NCI-H187 treated with DMSO at 0.1 percent for 48 hours (cell line): ENCODE measurements at regions not wholly inside any gene's neighbourhood (a gene's known extent, or its start where the extent isn't known, plus 50 kb on each side); places are given as distances from the start of the nearest gene placed in this dataset.

ENCODE experiments used
- DNase-seq: peaks from one replicate; lab custom pipeline; 2025; lab: John Stamatoyannopoulos, UW

GRCh38 chr11:92384802-92385201 is 160.2 kb downstream of the FAT3 start:
- no peak for DNase-seq

DNA sequence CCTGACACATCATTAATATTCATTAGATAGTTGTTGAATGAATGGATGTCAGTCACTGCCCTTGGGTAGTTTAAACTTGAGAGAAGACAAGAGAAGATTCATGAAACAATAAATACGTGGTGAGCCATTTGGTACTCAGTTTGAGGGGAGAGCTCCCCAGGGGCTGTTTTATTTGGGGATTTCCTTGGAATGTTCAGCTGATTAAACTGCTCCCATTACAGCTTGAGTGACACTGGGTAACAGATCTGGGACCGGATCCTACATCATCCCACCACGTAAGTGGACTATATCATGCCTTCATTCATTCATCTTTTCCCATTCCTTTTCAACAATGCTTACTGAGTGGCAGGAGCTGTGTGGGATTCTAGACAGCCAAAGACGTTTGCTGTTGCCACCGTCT is 162.0 kb downstream of the FAT3 start:
- no peak for DNase-seq

GRCh38 chr11:92387859-92388258 is 163.2 kb downstream of the FAT3 start:
- DNase-seq, result no peak

- DNase-seq, result no peak
Measured at GRCh38 chr11:92388380-92388779, 163.8 kb downstream of the FAT3 start.

- no peak for DNase-seq
Measured at GRCh38 chr11:92390783-92391182, 166.2 kb downstream of the FAT3 start.

DNA sequence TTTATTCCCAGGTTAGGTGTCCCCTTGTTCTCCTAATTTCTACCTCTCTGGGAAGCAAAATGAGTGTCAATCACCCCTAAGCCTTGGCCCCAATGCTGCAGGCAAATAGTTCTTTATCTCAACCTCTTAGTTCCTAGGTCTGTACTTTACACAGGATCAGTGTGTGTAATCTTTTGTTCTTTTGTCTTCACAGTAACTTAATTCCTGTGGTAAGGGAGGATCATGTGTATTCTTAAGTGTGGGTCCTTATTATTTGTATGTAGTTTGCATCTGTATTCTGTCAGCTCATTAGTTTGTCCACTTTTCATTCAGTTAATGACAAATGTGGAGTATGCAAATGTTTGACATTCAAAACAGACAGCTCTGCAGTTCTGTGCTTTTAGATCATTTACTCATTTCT is 166.7 kb downstream of the FAT3 start:
- no peak for DNase-seq

DNA sequence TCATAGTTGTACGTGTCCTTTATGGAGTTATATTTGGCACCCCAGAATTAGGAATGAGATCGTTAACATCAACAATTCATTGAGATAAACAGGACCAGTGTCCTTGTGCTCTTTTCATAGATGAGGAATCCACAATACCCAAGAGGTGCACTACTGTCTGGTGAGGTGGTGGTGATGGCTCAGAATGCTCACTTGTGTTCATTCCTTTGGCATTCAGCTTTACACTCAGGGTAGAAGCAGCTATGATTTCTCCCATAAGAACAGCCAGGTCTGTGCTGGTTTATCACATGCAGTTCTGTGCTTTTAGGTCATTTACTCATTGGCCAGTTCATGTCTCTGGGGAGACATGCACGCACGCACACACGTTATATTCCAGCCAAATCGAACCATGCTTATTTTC is 167.2 kb downstream of the FAT3 start:
- no peak for DNase-seq

DNA sequence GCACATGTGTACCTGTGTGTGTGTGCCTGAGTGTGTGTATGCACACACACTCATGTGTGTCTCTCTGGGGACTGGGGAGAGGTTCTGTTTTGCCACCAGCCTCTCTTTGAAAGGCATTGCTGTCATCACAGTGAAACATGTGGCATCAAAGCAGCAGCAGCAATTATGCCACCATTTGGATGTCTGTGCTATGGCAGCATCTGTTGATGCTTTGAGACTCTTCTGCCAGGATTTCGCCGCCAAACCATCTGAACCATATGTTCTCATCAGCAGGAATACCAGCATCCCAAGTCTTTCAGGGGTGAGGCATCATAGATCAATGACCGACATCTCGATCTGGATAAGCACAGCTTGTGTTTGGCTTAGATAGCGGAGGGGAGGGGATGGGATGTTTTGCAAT is 168.6 kb downstream of the FAT3 start:
- DNase-seq, result no peak

DNA sequence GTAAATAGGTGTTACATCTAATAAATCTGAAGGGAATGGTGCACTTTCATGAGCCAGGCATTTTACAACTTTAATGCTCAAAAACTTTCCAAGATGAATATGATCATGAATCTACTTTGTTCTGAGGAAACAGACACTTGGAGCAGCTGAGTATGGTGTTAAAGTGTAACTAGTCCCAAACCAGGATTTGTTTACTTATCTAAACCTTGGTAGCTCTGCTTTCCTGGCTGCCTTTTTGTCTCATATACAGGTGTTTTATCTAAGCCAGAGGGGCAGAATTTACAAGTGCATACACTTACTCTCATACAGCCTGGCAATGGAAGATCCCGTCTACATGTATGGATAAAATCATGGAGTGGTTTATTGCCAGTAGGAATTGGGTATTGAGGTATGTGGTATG is 171.5 kb downstream of the FAT3 start:
- DNase-seq, result no peak

DNA sequence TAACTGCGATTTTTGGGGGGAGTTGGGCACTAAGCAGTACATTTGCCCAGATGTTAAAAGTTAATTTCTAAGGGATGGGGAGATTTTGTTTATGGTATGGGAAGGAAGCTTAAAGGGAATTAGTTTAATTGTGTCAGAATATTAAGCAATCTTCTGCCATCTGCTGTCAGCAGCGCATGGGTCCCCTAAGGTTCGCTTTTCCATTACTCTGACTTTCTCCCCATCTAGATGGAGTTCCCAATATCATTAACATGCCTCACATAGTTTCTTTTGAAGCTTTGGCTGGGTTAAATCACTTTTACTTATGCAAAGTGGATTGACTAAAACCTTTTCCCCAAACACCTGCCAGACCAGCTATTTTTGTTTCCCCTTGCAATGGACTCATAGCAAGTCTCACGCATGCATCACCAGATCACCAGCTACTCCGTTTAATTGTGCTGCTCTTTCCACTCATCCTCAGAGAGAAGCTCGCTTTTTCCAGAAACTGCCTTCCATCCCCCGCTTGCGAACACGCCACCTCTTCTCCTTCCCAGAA is 172.7 kb downstream of the FAT3 start:
- DNase-seq, result no peak

DNA sequence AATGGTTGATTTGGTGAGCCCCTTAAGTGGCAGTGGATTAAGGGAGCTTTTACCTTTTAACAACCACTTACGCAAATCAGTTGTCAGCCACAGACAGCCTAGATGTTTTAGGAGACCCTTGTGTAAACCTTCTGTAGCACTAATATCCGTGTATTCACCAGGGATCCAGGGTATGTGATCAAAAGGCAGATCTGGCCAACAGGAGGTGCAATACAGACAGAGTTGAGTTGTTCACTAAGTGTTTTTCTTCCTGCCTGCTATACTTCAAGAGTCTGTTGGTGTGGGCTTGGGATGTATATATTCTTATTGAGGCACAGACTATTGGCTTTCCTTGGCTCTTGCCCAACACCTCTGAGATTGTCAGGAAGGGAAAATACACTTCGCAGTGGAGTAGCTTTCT is 175.1 kb downstream of the FAT3 start:
- no peak for DNase-seq

DNA sequence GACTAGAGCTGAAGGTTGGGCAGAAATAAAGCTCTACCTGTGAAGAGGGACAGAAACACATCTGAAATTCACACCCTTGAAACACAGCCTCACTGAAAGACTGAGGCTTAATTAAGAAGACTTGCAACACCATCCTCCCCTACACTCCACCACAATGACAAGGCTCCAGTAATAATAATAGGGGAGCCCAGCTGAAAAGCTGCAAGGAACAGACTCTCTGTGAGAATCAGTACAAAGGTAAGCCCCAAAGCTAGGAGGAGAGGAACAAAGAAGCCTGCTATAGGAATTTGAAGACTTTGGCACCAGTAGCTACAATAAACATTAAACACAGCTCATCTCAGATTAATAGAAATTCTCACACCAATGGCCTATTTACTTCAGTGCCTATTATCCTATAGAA is 176.9 kb downstream of the FAT3 start:
- DNase-seq, result no peak

DNA sequence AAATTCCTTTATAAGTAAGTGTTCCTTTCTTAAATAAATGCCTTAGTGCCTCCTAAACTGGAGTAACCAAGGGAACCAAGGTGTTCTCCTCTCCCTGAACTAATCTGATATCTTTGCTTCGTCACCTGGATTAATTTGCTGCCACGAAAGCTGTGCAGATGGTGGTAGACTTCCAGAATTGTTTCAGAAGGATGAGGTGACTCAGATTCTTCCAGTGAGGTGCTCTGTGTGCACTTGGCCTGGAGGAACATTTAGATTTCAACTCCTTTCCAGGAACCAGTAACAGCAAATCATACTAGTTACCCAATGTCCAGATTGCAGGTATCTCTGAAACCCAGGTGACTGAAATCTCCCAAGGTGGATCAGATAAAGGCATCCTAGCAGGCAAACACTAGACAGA is 181.9 kb downstream of the FAT3 start:
- no peak for DNase-seq

- no peak for DNase-seq
Measured at GRCh38 chr11:92409355-92409754, 184.7 kb downstream of the FAT3 start.

- DNase-seq, result no peak
Measured at GRCh38 chr11:92409956-92410355, 185.3 kb downstream of the FAT3 start.

- DNase-seq, result no peak
Measured at GRCh38 chr11:92410526-92410925, 185.9 kb downstream of the FAT3 start.

- no peak for DNase-seq
Measured at GRCh38 chr11:92411431-92411830, 186.8 kb downstream of the FAT3 start.

GRCh38 chr11:92413757-92414513 is 189.3 kb downstream of the FAT3 start:
- no peak for DNase-seq

DNA sequence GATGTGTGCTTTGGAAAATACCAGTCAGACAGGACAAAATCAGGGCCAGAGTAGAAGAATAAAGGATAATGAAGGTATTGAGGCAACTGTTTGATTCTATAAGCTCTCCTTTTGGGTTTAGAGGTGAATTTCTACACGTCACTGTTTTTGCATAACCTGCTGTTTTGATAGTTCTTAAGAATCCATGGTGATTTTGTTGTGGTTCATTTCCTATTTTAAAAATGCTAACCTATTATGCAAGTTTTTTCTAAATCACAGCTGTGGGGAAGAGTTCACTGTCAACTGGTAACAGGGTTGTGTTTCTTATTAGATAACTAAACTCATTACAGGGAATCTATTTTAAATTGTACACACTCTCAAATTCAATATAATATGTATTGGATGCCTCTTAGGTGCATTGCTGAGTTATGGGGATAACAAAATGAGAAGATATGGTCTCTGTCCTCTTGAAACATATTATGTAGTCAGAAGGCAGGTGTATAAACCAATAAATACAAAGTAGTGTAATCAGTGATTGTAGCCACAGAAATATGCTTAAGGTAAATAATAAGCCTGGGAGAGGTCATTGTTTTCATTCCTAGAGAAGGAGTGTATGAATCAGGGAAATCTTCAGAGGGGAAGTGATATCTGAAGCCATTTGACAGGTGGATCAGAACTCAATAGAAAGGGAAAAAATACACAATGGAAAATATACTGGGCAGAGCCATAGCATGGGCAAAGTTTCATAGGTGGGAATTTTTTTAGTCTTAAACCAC is 192.5 kb downstream of the FAT3 start:
- DNase-seq, result no peak

DNA sequence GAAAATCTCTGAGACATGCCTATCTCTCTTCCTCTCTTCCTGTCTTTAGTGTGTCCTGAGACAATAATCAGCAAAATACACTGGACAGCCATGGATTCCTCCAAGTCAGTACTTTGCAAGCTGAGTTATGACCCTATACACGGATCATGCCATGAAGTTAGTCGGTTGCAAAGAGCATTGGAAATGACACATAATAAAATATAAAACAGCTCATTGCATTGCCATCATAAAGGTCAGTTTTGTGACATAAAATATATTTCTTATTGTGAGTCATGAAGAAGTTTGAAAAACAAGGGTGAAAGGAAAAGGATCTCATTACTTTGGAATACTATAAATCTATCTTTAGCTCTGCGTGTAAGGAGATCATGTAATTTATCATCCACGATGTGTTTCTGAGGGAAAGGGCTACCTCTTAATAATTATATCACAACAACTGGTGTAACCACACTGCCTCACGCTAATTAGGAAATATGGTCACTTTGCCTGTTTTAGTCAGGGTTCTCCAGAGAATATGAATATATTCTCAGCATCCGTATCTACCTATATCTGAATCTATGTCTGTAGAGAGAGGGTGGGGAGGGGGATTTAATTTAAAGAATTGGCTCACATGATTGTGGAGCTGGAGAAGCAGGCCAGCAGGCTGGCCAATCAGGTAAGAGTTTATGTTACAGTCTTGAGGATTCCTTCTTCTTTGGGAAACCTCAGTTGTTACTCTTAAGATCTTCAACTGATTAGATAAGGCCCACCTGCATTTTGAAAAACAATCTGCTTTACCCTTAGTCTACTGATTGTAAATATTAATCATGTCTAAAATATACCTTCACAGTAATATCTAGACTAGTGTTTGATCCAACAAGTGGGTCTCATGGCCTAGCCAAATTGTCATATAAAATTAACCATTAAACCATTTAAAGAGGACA is 198.8 kb downstream of the FAT3 start:
- DNase-seq, result no peak

DNA sequence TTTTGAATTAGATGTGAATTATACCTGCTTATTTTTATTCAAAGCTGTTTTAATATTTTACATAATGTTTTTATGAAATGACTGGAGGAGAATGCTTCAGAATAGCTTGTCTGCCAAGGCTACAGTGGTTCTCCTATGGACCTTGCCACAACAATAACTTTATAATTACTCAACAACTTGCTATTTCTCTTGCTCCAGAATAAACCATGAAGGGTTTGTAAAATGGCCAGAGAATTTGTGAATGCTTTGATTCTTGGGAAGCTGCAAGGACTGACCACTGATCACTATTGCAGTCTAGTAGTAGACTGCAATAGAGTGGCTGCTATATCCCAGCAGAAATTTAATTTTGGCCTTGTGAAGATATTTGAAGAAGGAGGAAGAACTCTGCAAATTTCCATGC is 199.7 kb downstream of the FAT3 start:
- DNase-seq, result no peak

GRCh38 chr11:92425127-92425526 is 200.5 kb downstream of the FAT3 start:
- DNase-seq, result no peak
